ENCODE measurements at regions not wholly inside any gene's neighbourhood (a gene's known extent, or its start where the extent isn't known, plus 50 kb on each side); places are given as distances from the start of the nearest gene placed in this dataset.

DNA sequence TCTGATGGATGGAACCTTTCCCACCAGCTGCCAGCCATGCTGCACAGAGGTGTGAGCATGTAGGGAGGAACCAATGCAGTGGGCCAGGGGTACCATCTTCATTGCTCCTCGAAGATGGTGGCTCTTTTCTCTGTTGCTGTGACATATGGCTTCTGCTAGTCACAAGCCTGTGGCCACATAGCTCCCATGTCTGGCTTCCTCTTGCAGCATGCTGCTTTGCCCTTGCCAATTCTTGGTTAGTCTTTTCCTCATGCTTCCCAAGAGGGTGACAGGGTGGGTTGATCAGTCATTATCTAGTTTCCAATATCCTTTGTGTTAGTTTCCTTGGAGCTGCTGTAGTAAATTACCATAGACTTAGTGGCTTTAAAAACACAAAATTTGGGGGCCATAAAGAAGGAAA lies 123.4 kb downstream of the ETS2 start:
- WGBS, 2 donors: 91 to 100% methylated on average over 1 of the region's 1 CpG
- TF ChIP-seq POLR2A (IDR thresholded peaks at IDR 0.05): no peak
- no peak for TF ChIP-seq CTCF (IDR thresholded peaks at IDR 0.05)
- DNase-seq (ENCODE audit: low spot score in 2 of 2): no peak
- no peak overlapping the region for H3K4me3 ChIP-seq (ENCODE audit: low read depth, poor library complexity, severe bottlenecking)
- intact Hi-C loops (cut with DNase I; ENCODE audit: low total_unique reads): no loop called here

DNA sequence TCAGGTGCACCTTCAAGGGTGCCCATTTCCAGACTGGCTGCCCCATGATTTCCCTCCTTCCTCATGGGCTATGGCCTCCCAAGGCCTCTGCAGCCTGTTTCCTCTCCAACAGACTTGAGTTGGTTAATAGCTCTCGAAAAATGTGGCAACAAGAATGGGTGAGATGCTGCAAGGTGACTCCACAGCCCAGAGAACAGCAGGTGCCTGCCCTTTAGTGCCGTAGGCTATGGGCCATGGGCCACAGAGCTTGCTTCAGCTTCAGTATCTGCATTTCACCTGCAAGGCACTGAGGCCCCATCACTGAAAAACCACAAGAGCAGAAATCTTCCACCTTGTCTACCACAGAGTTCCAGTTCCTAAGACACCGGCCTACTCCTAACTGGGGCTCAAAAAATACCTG lies 122.0 kb downstream of the ETS2 start:
- intact Hi-C loops (cut with DNase I; ENCODE audit: low total_unique reads): no loop called here
- WGBS, 2 donors: 86 to 93% methylated on average over 3 of the region's 3 CpGs
- no peak for DNase-seq (ENCODE audit: low spot score in 2 of 2)
- H3K4me3 ChIP-seq (ENCODE audit: low read depth, poor library complexity, severe bottlenecking): no peak overlapping the region
- TF ChIP-seq CTCF (IDR thresholded peaks at IDR 0.05): no peak
- no peak for TF ChIP-seq POLR2A (IDR thresholded peaks at IDR 0.05)

- peak; percentile 72 to 91 for DNase-seq (ENCODE audit: low spot score in 2 of 2)
- intact Hi-C loops (cut with DNase I; ENCODE audit: low total_unique reads): no loop called here
- H3K4me3 ChIP-seq (ENCODE audit: low read depth, poor library complexity, severe bottlenecking): no peak overlapping the region
- no peak for TF ChIP-seq POLR2A (IDR thresholded peaks at IDR 0.05)
- no peak for TF ChIP-seq CTCF (IDR thresholded peaks at IDR 0.05)
- WGBS, 2 donors: 0 to 2% methylated on average over 7 of the region's 7 CpGs
These were observed 120.2 kb downstream of the ETS2 start for GRCh38 chr21:38925923-38926322.

DNA sequence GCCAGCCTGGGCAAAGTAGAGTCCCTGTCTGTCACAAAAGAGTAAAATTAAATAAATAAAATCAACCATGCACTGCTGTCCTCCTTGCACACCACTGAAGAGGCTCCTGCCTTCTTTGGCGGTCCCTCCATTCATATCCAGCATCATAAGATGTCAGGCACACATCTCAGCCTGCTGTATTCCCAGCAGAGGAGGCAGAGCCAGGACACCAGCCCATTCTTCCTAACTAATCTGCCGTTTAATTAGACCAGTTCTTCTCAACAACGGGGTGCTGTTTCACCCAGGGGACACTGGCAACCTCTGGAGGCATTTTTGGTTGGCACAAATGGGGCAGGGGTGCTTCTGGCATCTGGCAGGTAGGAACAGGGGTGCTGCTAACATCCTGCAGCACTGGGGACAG lies 119.7 kb downstream of the ETS2 start:
- no peak for DNase-seq (ENCODE audit: low spot score in 2 of 2)
- no peak for TF ChIP-seq POLR2A (IDR thresholded peaks at IDR 0.05)
- no peak for TF ChIP-seq CTCF (IDR thresholded peaks at IDR 0.05)
- intact Hi-C loops (cut with DNase I; ENCODE audit: low total_unique reads): no loop called here
- H3K4me3 ChIP-seq (ENCODE audit: low read depth, poor library complexity, severe bottlenecking): no peak overlapping the region
- WGBS, 2 donors: 29 to 41% methylated on average over 3 of the region's 3 CpGs

GRCh38 chr21:38924954-38925353 lies 119.2 kb downstream of the ETS2 start:
- no peak for TF ChIP-seq POLR2A (IDR thresholded peaks at IDR 0.05)
- no peak for TF ChIP-seq CTCF (IDR thresholded peaks at IDR 0.05)
- no peak overlapping the region for H3K4me3 ChIP-seq (ENCODE audit: low read depth, poor library complexity, severe bottlenecking)
- no peak for DNase-seq (ENCODE audit: low spot score in 2 of 2)
- intact Hi-C loops (cut with DNase I; ENCODE audit: low total_unique reads): no loop called here
- WGBS, 2 donors: 94 to 95% methylated on average over 5 of the region's 5 CpGs

- intact Hi-C loops (cut with DNase I; ENCODE audit: low total_unique reads): no loop called here
- DNase-seq (ENCODE audit: low spot score in 2 of 2): no peak
- 77 to 80% methylated on average over 4 of the region's 4 CpGs for WGBS, 2 donors
- TF ChIP-seq CTCF (IDR thresholded peaks at IDR 0.05) (no peak), POLR2A (IDR thresholded peaks at IDR 0.05) (no peak)
- no peak overlapping the region for H3K4me3 ChIP-seq (ENCODE audit: low read depth, poor library complexity, severe bottlenecking)
These were observed 117.7 kb downstream of the ETS2 start for GRCh38 chr21:38923429-38923828.

Data from lower leg skin (tissue), 4 donors.